Epithelial cell of prostate (primary cell): ENCODE measurements at regions not wholly inside any gene's neighbourhood (a gene's known extent, or its start where the extent isn't known, plus 50 kb on each side); places are given as distances from the start of the nearest gene placed in this dataset.

ENCODE experiments used
- DNase-seq: peaks from one replicate; pipeline ENCODE4 v3.0.0-alpha.2; 2011; ENCODE audit warnings: low read depth, low spot score
- H3K27ac ChIP-seq: fragments of 450-650 bp; 2 replicates; pipeline ENCODE4 v1.5.1; 2017; ENCODE audit warnings: mild to moderate bottlenecking

- no peak overlapping the region for H3K27ac ChIP-seq
- no peak for DNase-seq
These were observed 178.1 kb upstream of the ALG10B start for GRCh38 chr12:38138225-38139221.

GRCh38 chr12:38139456-38139855 is 177.1 kb upstream of the ALG10B start:
- DNase-seq: no peak

GRCh38 chr12:38141239-38141638 is 175.3 kb upstream of the ALG10B start:
- H3K27ac ChIP-seq: no peak overlapping the region
- DNase-seq: no peak

More at GRCh38 chr12:38139456-38139855, 177.1 kb upstream of the ALG10B start:
- H3K27ac ChIP-seq: no peak overlapping the region

DNA sequence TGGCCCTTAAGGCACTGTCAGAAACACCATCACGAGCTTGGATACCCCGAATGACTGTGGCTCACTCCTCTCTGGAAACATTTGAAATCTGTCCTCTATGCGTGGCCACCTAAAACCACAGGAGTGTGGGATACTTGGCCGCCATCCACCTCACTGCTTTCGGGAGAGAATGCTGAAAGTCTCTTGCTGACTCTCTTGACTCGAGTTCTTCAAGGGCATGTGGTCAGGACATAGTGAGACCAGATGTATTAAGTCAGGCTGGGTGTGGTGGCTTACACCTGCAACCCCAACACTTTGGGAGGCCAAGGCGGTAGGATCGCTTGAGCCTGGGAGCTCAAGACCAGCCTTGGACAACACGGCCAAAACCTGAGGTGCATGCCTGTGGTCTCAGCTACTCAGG is 174.7 kb upstream of the ALG10B start:
- no peak overlapping the region for H3K27ac ChIP-seq
- no peak for DNase-seq

DNA sequence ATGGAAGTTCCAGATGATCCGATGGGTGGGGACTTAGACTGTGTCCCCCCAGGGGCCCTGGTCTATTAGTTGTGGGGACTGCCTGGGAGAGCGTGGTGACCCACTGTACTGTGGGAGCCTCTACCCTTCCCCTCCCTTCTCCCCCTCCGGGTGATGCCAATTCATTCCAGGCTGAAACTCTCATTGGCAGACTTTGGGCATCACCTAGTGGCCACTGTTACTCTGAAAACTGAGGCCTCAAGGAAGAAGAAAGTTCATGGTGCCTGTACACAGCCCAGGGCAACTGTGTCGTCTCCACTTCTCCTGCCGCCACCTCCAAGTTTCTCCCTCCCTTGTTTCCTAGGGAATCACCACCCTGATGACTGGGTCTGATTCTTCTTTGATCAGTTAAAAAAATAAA is 173.6 kb upstream of the ALG10B start:
- no peak overlapping the region for H3K27ac ChIP-seq
- no peak for DNase-seq

GRCh38 chr12:38144049-38144448 is 172.5 kb upstream of the ALG10B start:
- no peak for DNase-seq
- H3K27ac ChIP-seq: no peak overlapping the region

- H3K27ac ChIP-seq: no peak overlapping the region
- no peak for DNase-seq
These were observed 171.8 kb upstream of the ALG10B start for GRCh38 chr12:38144601-38145436.

DNA sequence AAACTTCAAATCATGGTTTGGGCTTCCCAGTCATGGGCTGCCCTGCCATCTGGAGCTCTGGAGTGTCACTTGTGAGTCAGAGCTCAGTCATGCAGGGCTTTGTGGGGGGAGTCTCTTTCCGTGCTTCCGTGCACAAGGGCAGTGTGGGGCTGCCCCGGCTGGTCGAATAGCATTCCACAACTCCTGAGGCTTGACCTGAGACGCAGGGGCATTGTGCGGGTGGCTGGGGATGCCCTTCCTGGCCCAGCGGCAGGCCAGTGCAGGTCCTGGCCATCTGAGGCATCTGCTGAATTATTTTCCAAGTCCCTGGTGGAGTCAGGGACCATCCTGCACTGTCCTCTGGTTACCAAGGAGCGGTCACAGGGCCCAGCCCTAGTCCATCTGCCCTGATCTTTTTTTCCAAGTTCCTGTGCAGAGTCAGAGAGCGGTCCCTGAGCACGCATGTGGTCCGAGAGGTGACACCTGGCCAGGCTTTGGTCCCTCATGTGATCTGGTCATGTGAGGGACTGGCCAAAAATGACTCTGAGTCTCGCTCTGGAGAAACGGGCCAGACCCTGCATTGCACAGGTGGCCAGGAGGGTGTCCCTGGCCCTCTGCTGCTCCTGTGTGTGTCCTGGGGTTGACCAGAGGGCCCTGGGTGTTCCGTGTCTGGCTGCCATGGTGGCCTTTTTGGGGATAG is 167.0 kb upstream of the ALG10B start:
- DNase-seq: no peak
- no peak overlapping the region for H3K27ac ChIP-seq

GRCh38 chr12:38151991-38152700 is 164.4 kb upstream of the ALG10B start:
- H3K27ac ChIP-seq: no peak overlapping the region
- DNase-seq: no peak

- H3K27ac ChIP-seq: no peak overlapping the region
- no peak for DNase-seq
These were observed 163.5 kb upstream of the ALG10B start for GRCh38 chr12:38152816-38153736.

DNA sequence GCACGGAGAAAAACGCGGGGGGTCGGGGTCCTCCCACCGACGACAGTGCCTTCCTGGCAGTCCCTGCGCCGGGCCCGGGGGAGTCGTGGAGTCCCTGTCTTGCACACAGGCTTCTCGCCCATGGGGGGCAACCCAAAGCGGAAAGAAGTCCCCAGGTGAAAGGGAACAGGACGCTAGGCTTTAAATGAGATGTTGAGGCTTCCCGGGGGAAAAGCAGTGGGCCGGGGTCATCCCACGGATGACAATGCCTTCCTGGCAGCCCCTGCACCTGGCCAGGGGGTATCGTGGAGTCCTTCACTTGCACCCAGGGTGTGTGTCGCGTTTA is 162.9 kb upstream of the ALG10B start:
- DNase-seq: no peak
- no peak overlapping the region for H3K27ac ChIP-seq

- no peak overlapping the region for H3K27ac ChIP-seq
- no peak for DNase-seq
These were observed 162.2 kb upstream of the ALG10B start for GRCh38 chr12:38154096-38155019.

DNA sequence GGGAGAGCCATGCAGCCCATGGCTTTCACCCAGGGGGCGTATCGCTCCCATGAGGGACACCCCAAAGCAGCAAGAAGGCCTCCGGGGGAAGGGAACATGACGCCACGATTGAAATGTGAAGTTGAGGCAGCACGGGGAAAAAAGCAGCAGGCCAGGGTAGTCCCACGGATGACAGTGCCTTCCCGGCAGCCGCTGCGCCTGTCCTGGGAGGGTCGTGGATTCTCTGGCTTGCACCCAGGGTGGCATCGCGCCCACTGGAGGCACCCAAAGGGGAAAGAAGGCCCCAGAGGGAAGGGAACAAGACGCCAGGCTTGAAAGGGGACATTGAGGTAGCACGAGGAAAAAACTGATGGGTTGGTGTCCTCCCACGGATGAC is 161.6 kb upstream of the ALG10B start:
- no peak for DNase-seq
- H3K27ac ChIP-seq: no peak overlapping the region

- no peak for DNase-seq
- H3K27ac ChIP-seq: no peak overlapping the region
These were observed 160.8 kb upstream of the ALG10B start for GRCh38 chr12:38155526-38156496.

GRCh38 chr12:38156497-38157245 is 159.9 kb upstream of the ALG10B start:
- H3K27ac ChIP-seq: no peak overlapping the region
- DNase-seq: no peak

DNA sequence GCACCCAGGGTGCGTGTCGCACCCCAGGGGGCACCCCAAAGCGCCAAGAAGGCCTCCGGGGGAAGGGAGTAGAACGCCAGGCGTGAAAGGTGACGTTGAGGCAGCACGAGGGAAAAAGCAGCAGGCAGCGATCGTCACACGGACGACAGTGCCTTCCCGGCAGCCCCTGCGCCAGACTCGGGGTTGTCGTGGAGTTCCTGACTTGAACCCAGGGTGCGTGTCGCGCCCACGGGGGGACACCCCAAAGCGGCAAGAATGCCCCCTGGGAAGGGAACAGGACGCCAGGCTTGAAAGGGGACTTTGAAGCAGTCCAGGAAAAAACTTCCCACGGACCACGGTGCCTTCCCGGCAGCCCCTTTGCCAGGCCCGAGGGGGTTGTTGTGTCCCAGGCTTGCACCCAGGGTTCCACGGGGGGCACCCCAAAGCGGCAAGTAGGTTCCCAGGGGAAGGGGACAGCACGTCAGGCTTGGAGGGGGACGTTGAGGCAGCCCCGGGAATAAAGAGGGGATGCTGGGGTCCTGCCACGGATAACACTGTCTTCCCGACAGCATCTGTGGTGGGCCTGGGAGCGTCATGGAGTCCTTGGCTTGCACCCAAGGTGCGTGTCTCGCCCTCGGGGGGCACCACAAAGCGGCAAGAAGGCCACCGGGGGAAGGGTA is 159.2 kb upstream of the ALG10B start:
- no peak overlapping the region for H3K27ac ChIP-seq
- no peak for DNase-seq
